K562 (cell line): ENCODE measurements at regions not wholly inside any gene's neighbourhood (a gene's known extent, or its start where the extent isn't known, plus 50 kb on each side); places are given as distances from the start of the nearest gene placed in this dataset.

Source experiments
- ATAC-seq: fragments of 200-7000 bp; cut with Tn5 transposase; 3 replicates; pipeline ENCODE4 v1.9.1; 2020; ENCODE audit warnings: moderate library complexity
- BruUV-seq: library from RNA; stranded (reverse); fragments of 400-500 nt; replicated peaks from 2 replicates; lab custom pipeline; 2021; lab: Mats Ljungman, UMichigan
- CTCF ChIA-PET: fragments of 300-600 bp; formaldehyde crosslinking; extraction: SDS; loops from one replicate; lab custom pipeline; 2021; ENCODE audit warnings: low intra/inter-chr PET ratio; lab: Yijun Ruan, JAX
- POLR2A ChIA-PET: fragments of 300-600, 350-650 bp; sonication (Branson Sonifier 250); formaldehyde crosslinking; extraction: SDS; loops from one replicate; lab custom pipeline; 2021; ENCODE audit warnings: antibody characterized with exemption, inconsistent platforms; lab: Yijun Ruan, JAX
- DNase-seq, 4 experiments: peaks; one replicate each; pipeline versions ENCODE4 v3.0.0 to v3.0.0-alpha.2; 2011 to 2018; ENCODE audit warnings: low spot score in 3 of 4, mixed read lengths in 3 of 4; ENCODE audit errors: extremely low read depth in 1 of 4
- FAIRE-seq: peaks from 2 replicates; lab custom pipeline; 2011; peaks lifted over from hg19 to GRCh38; lab: Jason Lieb, UNC
- H2AFZ ChIP-seq: 2 replicates; pipeline ENCODE4 v1.6.0; 2011; ENCODE audit warnings: low read depth, low read length, control low read depth, inconsistent platforms
- H3K27ac ChIP-seq: fragments of 200-600 bp; 3 replicates; pipeline ENCODE4 v1.8.0; 2011; ENCODE audit warnings: low read depth, mild to moderate bottlenecking, control low read depth, inconsistent platforms, low read length, moderate library complexity, mixed read lengths; ENCODE audit errors: extremely low read depth
- H3K27me3 ChIP-seq, 2 experiments: fragments of 300-600 bp in 1 of 2; 2 replicates in 1 of 2; 3 replicates in 1 of 2; pipeline versions ENCODE4 v1.6.0 to v1.8.0; 2011; ENCODE audit warnings: inconsistent platforms in 2 of 2, low read length in 2 of 2, mild to moderate bottlenecking in 1 of 2, mixed read lengths in 1 of 2, moderate library complexity in 1 of 2; ENCODE audit not compliant: control insufficient read depth in 2 of 2, insufficient read depth in 2 of 2
- H3K36me3 ChIP-seq: fragments of 300-600 bp; 3 replicates; pipeline ENCODE4 v1.8.0; 2011; ENCODE audit warnings: mild to moderate bottlenecking, low read length, inconsistent platforms; ENCODE audit not compliant: control insufficient read depth, insufficient read depth
- H3K4me1 ChIP-seq, 2 experiments: fragments of 200-600 bp in 1 of 2; replicated peaks in 1 of 2; 2 replicates in 1 of 2; 3 replicates in 1 of 2; pipeline versions ENCODE4 v1.5.1 to v1.8.0; 2011; ENCODE audit warnings: inconsistent platforms in 2 of 2, low read length in 2 of 2, mild to moderate bottlenecking in 1 of 2, mixed read lengths in 1 of 2, moderate library complexity in 1 of 2; ENCODE audit not compliant: control insufficient read depth in 2 of 2, insufficient read depth in 2 of 2
- H3K4me2 ChIP-seq: 2 replicates; pipeline ENCODE4 v1.6.1; 2011; ENCODE audit warnings: low read length, control low read depth, inconsistent platforms, mixed read lengths; ENCODE audit not compliant: insufficient read depth
- H3K4me3 ChIP-seq: fragments of 200-600 bp; sonication (generic), shearing (Covaris generic); 2 replicates; pipeline ENCODE4 v1.5.1; 2016; ENCODE audit warnings: control low read depth, inconsistent platforms
- H3K79me2 ChIP-seq: fragments of 200-600 bp; 3 replicates; pipeline ENCODE4 v1.8.0; 2011; ENCODE audit warnings: low read length, inconsistent platforms; ENCODE audit not compliant: control insufficient read depth, insufficient read depth
- H3K9ac ChIP-seq, 2 experiments: 2 replicates each; pipeline versions ENCODE4 v1.6.0 to v1.6.1; 2011; ENCODE audit warnings: low read depth in 2 of 2, low read length in 2 of 2, control low read depth in 1 of 2, inconsistent platforms in 1 of 2, mild to moderate bottlenecking in 1 of 2, mixed read lengths in 1 of 2; ENCODE audit not compliant: insufficient read depth in 1 of 2
- H3K9me1 ChIP-seq: one replicate; pipeline ENCODE4 v1.6.0; 2011; ENCODE audit warnings: inconsistent platforms, mild to moderate bottlenecking, low read length, moderate library complexity; ENCODE audit not compliant: control insufficient read depth, insufficient read depth
- H3K9me3 ChIP-seq: replicated peaks from 2 replicates; pipeline ENCODE4 v1.5.1; 2011; ENCODE audit warnings: low read depth, low read length, inconsistent platforms; ENCODE audit not compliant: control insufficient read depth, insufficient read depth
- H4K20me1 ChIP-seq: replicated peaks from 2 replicates; pipeline ENCODE4 v1.6.1; 2011; ENCODE audit warnings: low read length, inconsistent platforms, mixed read lengths; ENCODE audit not compliant: control insufficient read depth, insufficient read depth
- SAFB ChIP-seq: fragments of 200-400 bp; formaldehyde crosslinking; IDR thresholded peaks from 2 replicates; pipeline ENCODE4 v1.6.1; 2017; ENCODE audit warnings: low read depth, low read length, borderline replicate concordance
- whole genome bisulfite sequencing: fragments of 100-300 bp; shearing (Covaris generic); methylation state at CpG from one replicate; pipeline ENCODE4 v1.1.6; 2016; ENCODE audit warnings: low coverage, mixed read lengths; ENCODE audit not compliant: insufficient coverage; ENCODE audit errors: missing lambda C conversion rate; 5-methylcytosine and 5-hydroxymethylcytosine counted together
- in situ Hi-C: fragments of 300-500 bp; cut with MboI; formaldehyde crosslinking; loops from 4 replicates; pipeline ENCODE4 v1.15.0; 2018; ENCODE audit warnings: inconsistent platforms, mixed read lengths
- intact Hi-C: fragments of 100-400 bp; cut with micrococcal nuclease; formaldehyde crosslinking; loops from 2 replicates; pipeline ENCODE4 v1.14.2; 2022
- TF ChIP-seq, protein P1 (sequence below): sonication (generic); formaldehyde crosslinking; IDR thresholded peaks from 2 replicates; pipeline ENCODE4 v1.9.0; 2022; ENCODE audit warnings: mild to moderate bottlenecking, missing genetic modification reagents
- TF ChIP-seq, protein P2 (sequence below): fragments of 250-450 bp; sonication (Bioruptor Pico); IDR thresholded peaks from 2 replicates; pipeline ENCODE4 v1.5.0; 2021; ENCODE audit warnings: mild to moderate bottlenecking, borderline replicate concordance

DNA sequence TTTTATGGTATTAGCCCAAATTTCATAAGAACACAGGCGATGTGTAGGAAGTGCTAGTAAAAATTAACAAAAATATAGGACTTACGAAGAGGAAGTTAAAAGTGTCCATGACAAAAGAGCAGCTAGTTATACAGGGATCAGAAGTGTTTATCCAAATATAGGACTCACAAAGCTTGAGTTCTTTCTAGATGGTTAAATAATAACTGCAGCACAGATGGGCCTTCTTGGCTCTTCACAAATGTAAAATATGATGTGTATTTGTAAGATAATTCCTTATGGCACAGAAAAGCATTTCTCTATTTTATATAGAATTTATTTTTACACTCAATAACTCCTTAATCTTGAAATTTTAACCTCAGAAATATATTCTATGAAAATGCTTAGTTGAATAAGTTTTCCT is 100.9 kb upstream of the SPHKAP start:
- no peaks in the 10 kb centered on the region for H4K20me1 ChIP-seq
- no peaks in the 10 kb centered on the region for H3K27me3 ChIP-seq
- in situ Hi-C loops (no loop called here), intact Hi-C loops (no loop called here)
- TF ChIP-seq SAFB: no peak
- H3K4me2 ChIP-seq: no peak overlapping the region
- H3K9me3 ChIP-seq: no peaks in the 10 kb centered on the region
- H3K9ac ChIP-seq: no peak overlapping the region
- no peak overlapping the region for H3K4me3 ChIP-seq
- ChIA-PET POLR2A (no interaction called here), CTCF (no interaction called here)
- no peak overlapping the region for H2AFZ ChIP-seq
- DNase-seq (no peak), ATAC-seq (no peak), FAIRE-seq (no peak)
- no peaks in the 10 kb centered on the region for H3K9me1 ChIP-seq
- no peaks in the 10 kb centered on the region for H3K4me1 ChIP-seq
- 0% methylated on average over 2 of the region's 2 CpGs for WGBS
- H3K79me2 ChIP-seq: no peaks in the 10 kb centered on the region
- no TSS peak for BruUV-seq
- no peaks in the 10 kb centered on the region for H3K36me3 ChIP-seq
- no peak overlapping the region for H3K27ac ChIP-seq

DNA sequence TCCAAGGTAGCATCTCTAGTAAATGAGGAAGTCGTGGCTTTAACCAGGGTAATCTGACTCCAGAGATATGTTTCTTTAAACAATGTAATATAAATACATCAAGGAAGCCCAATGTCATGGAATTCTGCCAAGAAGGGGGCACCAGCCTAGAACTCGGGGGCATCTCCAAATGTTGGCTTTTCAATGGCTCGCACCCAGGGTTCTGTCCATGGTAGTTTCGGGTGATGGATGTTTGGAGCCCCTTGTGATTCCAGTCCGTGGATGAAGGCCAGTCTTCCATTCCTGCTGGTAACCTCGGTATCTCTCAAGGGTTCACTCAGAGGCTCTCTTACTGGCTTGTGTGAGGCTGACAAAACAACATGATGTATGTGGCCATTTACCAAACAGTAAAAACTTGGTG is 91.7 kb upstream of the SPHKAP start:
- Histone ChIP-seq H3K9me3 (no peaks in the 10 kb centered on the region), H3K9me1 (no peaks in the 10 kb centered on the region), H4K20me1 (no peaks in the 10 kb centered on the region), H3K4me3 (no peak overlapping the region)
- CTCF ChIA-PET: no interaction called here
- TF ChIP-seq, protein P1, sequence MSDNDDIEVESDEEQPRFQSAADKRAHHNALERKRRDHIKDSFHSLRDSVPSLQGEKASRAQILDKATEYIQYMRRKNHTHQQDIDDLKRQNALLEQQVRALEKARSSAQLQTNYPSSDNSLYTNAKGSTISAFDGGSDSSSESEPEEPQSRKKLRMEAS (CRISPR knock-in tag): no peak
- TF ChIP-seq, protein P2, sequence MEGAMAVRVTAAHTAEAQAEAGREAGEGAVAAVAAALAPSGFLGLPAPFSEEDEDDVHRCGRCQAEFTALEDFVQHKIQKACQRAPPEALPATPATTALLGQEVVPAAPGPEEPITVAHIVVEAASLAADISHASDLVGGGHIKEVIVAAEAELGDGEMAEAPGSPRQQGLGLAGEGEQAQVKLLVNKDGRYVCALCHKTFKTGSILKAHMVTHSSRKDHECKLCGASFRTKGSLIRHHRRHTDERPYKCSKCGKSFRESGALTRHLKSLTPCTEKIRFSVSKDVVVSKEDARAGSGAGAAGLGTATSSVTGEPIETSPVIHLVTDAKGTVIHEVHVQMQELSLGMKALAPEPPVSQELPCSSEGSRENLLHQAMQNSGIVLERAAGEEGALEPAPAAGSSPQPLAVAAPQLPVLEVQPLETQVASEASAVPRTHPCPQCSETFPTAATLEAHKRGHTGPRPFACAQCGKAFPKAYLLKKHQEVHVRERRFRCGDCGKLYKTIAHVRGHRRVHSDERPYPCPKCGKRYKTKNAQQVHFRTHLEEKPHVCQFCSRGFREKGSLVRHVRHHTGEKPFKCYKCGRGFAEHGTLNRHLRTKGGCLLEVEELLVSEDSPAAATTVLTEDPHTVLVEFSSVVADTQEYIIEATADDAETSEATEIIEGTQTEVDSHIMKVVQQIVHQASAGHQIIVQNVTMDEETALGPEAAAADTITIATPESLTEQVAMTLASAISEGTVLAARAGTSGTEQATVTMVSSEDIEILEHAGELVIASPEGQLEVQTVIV (CRISPR knock-in tag): no peak
- TF ChIP-seq, all 486 proteins: peak for 0
- Histone ChIP-seq H3K27me3 (no peaks in the 10 kb centered on the region), H3K36me3 (no peaks in the 10 kb centered on the region), H3K4me1 (no peaks in the 10 kb centered on the region), H3K79me2 (no peaks in the 10 kb centered on the region), H3K27ac (no peak overlapping the region), H2AFZ (no peak overlapping the region), H3K4me2 (no peak overlapping the region), H3K9ac (no peak overlapping the region)
- in situ Hi-C loops: no loop called here
- 0% methylated on average over 6 of the region's 6 CpGs for WGBS
- ATAC-seq (no peak), FAIRE-seq (no peak), DNase-seq (no peak)
- intact Hi-C loops: no loop called here
- POLR2A ChIA-PET: no interaction called here
- BruUV-seq: no TSS peak
